Liver (tissue), 3 donors: ENCODE measurements at regions not wholly inside any gene's neighbourhood (a gene's known extent, or its start where the extent isn't known, plus 50 kb on each side); places are given as distances from the start of the nearest gene placed in this dataset.

Source experiments
- ATF3 ChIP-seq: IDR thresholded peaks from 2 replicates; pipeline ENCODE4 v1.6.1; 2016; ENCODE audit warnings: antibody characterized with exemption
- GABPA ChIP-seq, 2 donors: IDR thresholded peaks in 1 of 2; conservative IDR thresholded peaks in 1 of 2; 2 replicates each; pipeline ENCODE4 v1.6.1; 2016; ENCODE audit warnings: antibody characterized with exemption in 2 of 2, mild to moderate bottlenecking in 1 of 2, moderate library complexity in 1 of 2
- JUND ChIP-seq, 2 donors: IDR thresholded peaks; 2 replicates each; pipeline ENCODE4 v1.6.1; 2016; ENCODE audit warnings: antibody characterized with exemption in 2 of 2
- YY1 ChIP-seq: IDR thresholded peaks from 2 replicates; pipeline ENCODE4 v1.6.1; 2016; ENCODE audit warnings: antibody characterized with exemption, mild to moderate bottlenecking
- TF ChIP-seq, protein P1 (sequence below): fragments of 150-350 bp; IDR thresholded peaks from 2 replicates; pipeline ENCODE4 v1.5.1; 2017; ENCODE audit warnings: improper control_type of control experiment, low read depth, low read length; ENCODE audit not compliant: missing input control
- TF ChIP-seq, protein P2 (sequence below): IDR thresholded peaks from 2 replicates; pipeline ENCODE4 v1.6.1; 2016; ENCODE audit warnings: antibody characterized with exemption
- TF ChIP-seq, protein P3 (sequence below): IDR thresholded peaks from 2 replicates; pipeline ENCODE4 v1.6.1; 2016; ENCODE audit warnings: antibody characterized with exemption, mild to moderate bottlenecking
- donor health status: healthy.
- donor health status: healthy.

DNA sequence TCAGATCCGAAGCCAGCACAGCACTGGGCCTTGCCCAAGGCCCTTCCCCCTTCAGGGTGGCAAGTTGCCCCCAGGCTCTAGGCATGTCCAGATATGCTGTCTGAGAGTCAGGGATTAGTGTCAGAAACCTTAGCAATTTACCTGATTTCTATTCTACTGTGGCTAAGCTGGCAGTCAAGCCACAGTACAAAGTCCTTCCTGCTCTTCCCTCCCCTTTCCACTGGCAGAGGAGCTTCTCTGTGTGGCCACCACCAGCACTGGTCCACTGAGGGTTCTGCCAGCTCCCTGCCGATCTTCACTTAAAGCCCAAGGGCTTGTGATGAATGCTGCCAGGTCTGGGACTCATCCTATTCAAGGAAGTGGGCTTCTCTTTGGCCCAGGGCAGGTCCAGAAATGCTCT is 324.5 kb upstream of the RPS6KA3 start:
- TF ChIP-seq YY1: no peak
- TF ChIP-seq, protein P1, sequence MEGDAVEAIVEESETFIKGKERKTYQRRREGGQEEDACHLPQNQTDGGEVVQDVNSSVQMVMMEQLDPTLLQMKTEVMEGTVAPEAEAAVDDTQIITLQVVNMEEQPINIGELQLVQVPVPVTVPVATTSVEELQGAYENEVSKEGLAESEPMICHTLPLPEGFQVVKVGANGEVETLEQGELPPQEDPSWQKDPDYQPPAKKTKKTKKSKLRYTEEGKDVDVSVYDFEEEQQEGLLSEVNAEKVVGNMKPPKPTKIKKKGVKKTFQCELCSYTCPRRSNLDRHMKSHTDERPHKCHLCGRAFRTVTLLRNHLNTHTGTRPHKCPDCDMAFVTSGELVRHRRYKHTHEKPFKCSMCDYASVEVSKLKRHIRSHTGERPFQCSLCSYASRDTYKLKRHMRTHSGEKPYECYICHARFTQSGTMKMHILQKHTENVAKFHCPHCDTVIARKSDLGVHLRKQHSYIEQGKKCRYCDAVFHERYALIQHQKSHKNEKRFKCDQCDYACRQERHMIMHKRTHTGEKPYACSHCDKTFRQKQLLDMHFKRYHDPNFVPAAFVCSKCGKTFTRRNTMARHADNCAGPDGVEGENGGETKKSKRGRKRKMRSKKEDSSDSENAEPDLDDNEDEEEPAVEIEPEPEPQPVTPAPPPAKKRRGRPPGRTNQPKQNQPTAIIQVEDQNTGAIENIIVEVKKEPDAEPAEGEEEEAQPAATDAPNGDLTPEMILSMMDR: no peak
- TF ChIP-seq JUND (IDR thresholded peaks at IDR 0.05): no peak
- TF ChIP-seq, protein P2, sequence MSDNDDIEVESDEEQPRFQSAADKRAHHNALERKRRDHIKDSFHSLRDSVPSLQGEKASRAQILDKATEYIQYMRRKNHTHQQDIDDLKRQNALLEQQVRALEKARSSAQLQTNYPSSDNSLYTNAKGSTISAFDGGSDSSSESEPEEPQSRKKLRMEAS: no peak
- TF ChIP-seq GABPA (IDR thresholded peaks at IDR 0.05 in 1 of 2, conservative IDR thresholded peaks at IDR 0.05 in 1 of 2): no peak
- TF ChIP-seq, protein P3, sequence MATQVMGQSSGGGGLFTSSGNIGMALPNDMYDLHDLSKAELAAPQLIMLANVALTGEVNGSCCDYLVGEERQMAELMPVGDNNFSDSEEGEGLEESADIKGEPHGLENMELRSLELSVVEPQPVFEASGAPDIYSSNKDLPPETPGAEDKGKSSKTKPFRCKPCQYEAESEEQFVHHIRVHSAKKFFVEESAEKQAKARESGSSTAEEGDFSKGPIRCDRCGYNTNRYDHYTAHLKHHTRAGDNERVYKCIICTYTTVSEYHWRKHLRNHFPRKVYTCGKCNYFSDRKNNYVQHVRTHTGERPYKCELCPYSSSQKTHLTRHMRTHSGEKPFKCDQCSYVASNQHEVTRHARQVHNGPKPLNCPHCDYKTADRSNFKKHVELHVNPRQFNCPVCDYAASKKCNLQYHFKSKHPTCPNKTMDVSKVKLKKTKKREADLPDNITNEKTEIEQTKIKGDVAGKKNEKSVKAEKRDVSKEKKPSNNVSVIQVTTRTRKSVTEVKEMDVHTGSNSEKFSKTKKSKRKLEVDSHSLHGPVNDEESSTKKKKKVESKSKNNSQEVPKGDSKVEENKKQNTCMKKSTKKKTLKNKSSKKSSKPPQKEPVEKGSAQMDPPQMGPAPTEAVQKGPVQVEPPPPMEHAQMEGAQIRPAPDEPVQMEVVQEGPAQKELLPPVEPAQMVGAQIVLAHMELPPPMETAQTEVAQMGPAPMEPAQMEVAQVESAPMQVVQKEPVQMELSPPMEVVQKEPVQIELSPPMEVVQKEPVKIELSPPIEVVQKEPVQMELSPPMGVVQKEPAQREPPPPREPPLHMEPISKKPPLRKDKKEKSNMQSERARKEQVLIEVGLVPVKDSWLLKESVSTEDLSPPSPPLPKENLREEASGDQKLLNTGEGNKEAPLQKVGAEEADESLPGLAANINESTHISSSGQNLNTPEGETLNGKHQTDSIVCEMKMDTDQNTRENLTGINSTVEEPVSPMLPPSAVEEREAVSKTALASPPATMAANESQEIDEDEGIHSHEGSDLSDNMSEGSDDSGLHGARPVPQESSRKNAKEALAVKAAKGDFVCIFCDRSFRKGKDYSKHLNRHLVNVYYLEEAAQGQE: no peak
- TF ChIP-seq ATF3: no peak
